ENCODE measurements at regions not wholly inside any gene's neighbourhood (a gene's known extent, or its start where the extent isn't known, plus 50 kb on each side); places are given as distances from the start of the nearest gene placed in this dataset.
"Not testable (repeated sequence)": the region's sequence is repeated elsewhere in the genome, so short reads cannot be mapped to it uniquely, and the experiment has no call there.

DNA sequence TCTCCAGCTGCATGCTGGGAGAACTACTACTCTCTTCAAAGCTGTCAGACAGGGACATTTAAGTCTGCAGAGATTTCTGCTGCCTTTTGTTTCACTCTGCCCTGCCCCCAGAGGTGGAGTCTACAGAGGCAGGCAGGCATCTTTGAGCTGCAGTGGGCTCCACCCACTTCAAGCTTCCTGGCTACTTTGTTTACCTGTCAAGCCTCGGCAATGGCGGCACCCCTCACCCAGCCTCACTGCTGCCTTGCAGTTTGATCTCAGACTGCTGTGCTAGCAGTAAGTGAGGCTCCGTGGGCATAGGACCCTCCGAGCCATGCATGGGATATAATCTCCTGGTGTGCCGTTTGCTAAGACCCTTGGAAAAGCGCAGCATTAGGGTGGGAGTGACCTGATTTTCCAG, 61.7 kb downstream of the DMRTA1 start:
- peaks cover 36% of the 10 kb centered on the region for H3K9me3 Mint-ChIP-seq
- not testable (repeated sequence) for DNase-seq (ENCODE audit: low spot score in 2 of 2, unreplicated experiment in 2 of 2); H3K4me3 Mint-ChIP-seq; H3K4me1 Mint-ChIP-seq; H3K27me3 Mint-ChIP-seq (ENCODE audit: low read depth); H3K36me3 Mint-ChIP-seq; H3K27ac Mint-ChIP-seq

GRCh38 chr9:22508790-22509189, 62.2 kb downstream of the DMRTA1 start:
- Mint-ChIP-seq H3K4me1 (no peaks in the 10 kb centered on the region), H3K27me3 (ENCODE audit: low read depth) (no peaks in the 10 kb centered on the region), H3K9me3 (peaks cover 36% of the 10 kb centered on the region), H3K36me3 (no peaks in the 10 kb centered on the region), H3K4me3 (no peak overlapping the region), H3K27ac (no peak overlapping the region)
- DNase-seq (ENCODE audit: low spot score in 2 of 2, unreplicated experiment in 2 of 2), result no peak
- TF ChIP-seq, protein P1, sequence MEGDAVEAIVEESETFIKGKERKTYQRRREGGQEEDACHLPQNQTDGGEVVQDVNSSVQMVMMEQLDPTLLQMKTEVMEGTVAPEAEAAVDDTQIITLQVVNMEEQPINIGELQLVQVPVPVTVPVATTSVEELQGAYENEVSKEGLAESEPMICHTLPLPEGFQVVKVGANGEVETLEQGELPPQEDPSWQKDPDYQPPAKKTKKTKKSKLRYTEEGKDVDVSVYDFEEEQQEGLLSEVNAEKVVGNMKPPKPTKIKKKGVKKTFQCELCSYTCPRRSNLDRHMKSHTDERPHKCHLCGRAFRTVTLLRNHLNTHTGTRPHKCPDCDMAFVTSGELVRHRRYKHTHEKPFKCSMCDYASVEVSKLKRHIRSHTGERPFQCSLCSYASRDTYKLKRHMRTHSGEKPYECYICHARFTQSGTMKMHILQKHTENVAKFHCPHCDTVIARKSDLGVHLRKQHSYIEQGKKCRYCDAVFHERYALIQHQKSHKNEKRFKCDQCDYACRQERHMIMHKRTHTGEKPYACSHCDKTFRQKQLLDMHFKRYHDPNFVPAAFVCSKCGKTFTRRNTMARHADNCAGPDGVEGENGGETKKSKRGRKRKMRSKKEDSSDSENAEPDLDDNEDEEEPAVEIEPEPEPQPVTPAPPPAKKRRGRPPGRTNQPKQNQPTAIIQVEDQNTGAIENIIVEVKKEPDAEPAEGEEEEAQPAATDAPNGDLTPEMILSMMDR (IDR thresholded peaks at IDR 0.05; ENCODE audit: unreplicated experiment), result no peak

DNA sequence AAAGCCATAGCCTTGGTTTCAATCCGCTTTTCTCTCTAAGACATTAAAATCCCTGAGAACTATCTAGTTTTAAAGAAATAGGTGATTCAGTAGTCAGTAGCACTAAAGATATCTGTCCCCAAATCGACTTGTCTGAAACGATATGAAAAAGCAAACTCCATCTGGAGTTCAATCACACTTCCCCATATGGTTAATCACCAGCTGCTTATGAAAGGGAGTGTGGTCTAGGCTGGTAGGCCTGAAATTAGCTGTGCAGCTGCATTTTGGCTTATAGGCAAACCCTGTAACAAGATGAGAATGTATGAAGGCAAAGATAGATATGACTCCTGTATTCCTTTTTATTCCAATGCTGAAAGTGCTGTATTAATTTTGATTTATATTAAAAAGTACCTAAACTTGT, 65.9 kb downstream of the DMRTA1 start:
- no peak overlapping the region for H3K27ac Mint-ChIP-seq
- DNase-seq (ENCODE audit: low spot score in 2 of 2, unreplicated experiment in 2 of 2), result no peak
- no peaks in the 10 kb centered on the region for H3K36me3 Mint-ChIP-seq
- no peak overlapping the region for H3K4me3 Mint-ChIP-seq
- H3K27me3 Mint-ChIP-seq (ENCODE audit: low read depth), result no peaks in the 10 kb centered on the region
- peaks cover 19% of the 10 kb centered on the region for H3K9me3 Mint-ChIP-seq
- H3K4me1 Mint-ChIP-seq, result no peaks in the 10 kb centered on the region
- TF ChIP-seq, protein P1 (IDR thresholded peaks at IDR 0.05; ENCODE audit: unreplicated experiment), result no peak

DNA sequence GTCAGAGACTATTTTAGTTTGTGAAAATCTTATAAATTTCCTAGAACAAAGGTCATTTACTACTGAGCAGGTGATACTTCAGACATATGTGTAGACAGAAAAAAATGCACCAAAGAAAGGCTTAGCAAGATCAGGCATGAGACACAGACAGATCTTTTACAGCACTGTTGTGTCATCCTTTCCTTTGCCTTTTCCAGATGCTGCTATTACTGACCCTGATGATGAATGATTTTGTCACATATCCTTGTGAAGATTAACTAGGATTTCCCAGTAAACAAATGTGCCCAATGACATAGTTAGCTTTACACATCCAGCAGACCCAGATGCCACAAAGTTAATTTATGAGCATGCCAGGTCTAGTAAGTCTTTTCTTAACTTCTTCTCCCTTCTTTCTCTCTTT, 68.2 kb downstream of the DMRTA1 start:
- Mint-ChIP-seq H3K9me3 (peaks cover under 1% of the 10 kb centered on the region), H3K4me3 (no peak overlapping the region), H3K36me3 (no peaks in the 10 kb centered on the region), H3K27ac (no peak overlapping the region), H3K27me3 (ENCODE audit: low read depth) (no peaks in the 10 kb centered on the region), H3K4me1 (no peaks in the 10 kb centered on the region)
- no peak for DNase-seq (ENCODE audit: low spot score in 2 of 2, unreplicated experiment in 2 of 2)
- TF ChIP-seq, protein P1 (IDR thresholded peaks at IDR 0.05; ENCODE audit: unreplicated experiment), result no peak

- H3K27me3 Mint-ChIP-seq (ENCODE audit: low read depth), result peaks cover 9% of the 10 kb centered on the region
- H3K4me3 Mint-ChIP-seq, result no peak overlapping the region
- no peak overlapping the region for H3K27ac Mint-ChIP-seq
Measured at GRCh38 chr9:22522206-22522740, 75.6 kb downstream of the DMRTA1 start.

GRCh38 chr9:22528485-22528884, 81.9 kb downstream of the DMRTA1 start:
- Mint-ChIP-seq H3K27me3 (ENCODE audit: low read depth) (peaks cover 2% of the 10 kb centered on the region), H3K4me3 (no peak overlapping the region), H3K4me1 (no peaks in the 10 kb centered on the region), H3K27ac (no peak overlapping the region), H3K9me3 (no peaks in the 10 kb centered on the region), H3K36me3 (no peaks in the 10 kb centered on the region)
- no peak for DNase-seq (ENCODE audit: low spot score in 2 of 2, unreplicated experiment in 2 of 2)
- TF ChIP-seq, protein P1 (IDR thresholded peaks at IDR 0.05; ENCODE audit: unreplicated experiment), result no peak

More at GRCh38 chr9:22522206-22522740, 75.6 kb downstream of the DMRTA1 start:
- no peak for DNase-seq (ENCODE audit: low spot score in 2 of 2, unreplicated experiment in 2 of 2)
- H3K36me3 Mint-ChIP-seq, result no peaks in the 10 kb centered on the region
- no peaks in the 10 kb centered on the region for H3K4me1 Mint-ChIP-seq
- no peaks in the 10 kb centered on the region for H3K9me3 Mint-ChIP-seq
- TF ChIP-seq, protein P1 (IDR thresholded peaks at IDR 0.05; ENCODE audit: unreplicated experiment), result no peak

Measured in mesothelial cell of epicardium (in vitro differentiated cells).